GM12891 (cell line): ENCODE measurements at regions not wholly inside any gene's neighbourhood (a gene's known extent, or its start where the extent isn't known, plus 50 kb on each side); places are given as distances from the start of the nearest gene placed in this dataset.

Experiments used
- DNase-seq: peaks from one replicate; pipeline ENCODE4 v3.0.0; 2011; ENCODE audit warnings: low spot score; ENCODE audit not compliant: insufficient read length
- FAIRE-seq: peaks from 2 replicates; lab custom pipeline; 2011; peaks lifted over from hg19 to GRCh38; lab: Jason Lieb, UNC
- PAX5 ChIP-seq: IDR thresholded peaks from 2 replicates; pipeline ENCODE4 v1.6.1; 2011; ENCODE audit warnings: low read length, moderate library complexity, mild to moderate bottlenecking; ENCODE audit not compliant: insufficient read depth, severe bottlenecking
- POLR2A ChIP-seq: IDR thresholded peaks from 2 replicates; pipeline ENCODE4 v1.6.1; 2011; ENCODE audit warnings: low read depth, low read length, control low read depth
- POLR2AphosphoS5 ChIP-seq: IDR thresholded peaks from 2 replicates; pipeline ENCODE4 v1.6.1; 2011; ENCODE audit warnings: low read depth, low read length, control low read depth
- POU2F2 ChIP-seq: IDR thresholded peaks from 2 replicates; pipeline ENCODE4 v1.6.1; 2011; ENCODE audit warnings: low read depth, mild to moderate bottlenecking, control low read depth, low read length, moderate library complexity
- SPI1 ChIP-seq: IDR thresholded peaks from 2 replicates; pipeline ENCODE4 v1.6.1; 2011; ENCODE audit warnings: low read depth, low read length, control low read depth
- TAF1 ChIP-seq: IDR thresholded peaks from 2 replicates; pipeline ENCODE4 v1.6.1; 2011; ENCODE audit warnings: low read depth, low read length, control low read depth

DNA sequence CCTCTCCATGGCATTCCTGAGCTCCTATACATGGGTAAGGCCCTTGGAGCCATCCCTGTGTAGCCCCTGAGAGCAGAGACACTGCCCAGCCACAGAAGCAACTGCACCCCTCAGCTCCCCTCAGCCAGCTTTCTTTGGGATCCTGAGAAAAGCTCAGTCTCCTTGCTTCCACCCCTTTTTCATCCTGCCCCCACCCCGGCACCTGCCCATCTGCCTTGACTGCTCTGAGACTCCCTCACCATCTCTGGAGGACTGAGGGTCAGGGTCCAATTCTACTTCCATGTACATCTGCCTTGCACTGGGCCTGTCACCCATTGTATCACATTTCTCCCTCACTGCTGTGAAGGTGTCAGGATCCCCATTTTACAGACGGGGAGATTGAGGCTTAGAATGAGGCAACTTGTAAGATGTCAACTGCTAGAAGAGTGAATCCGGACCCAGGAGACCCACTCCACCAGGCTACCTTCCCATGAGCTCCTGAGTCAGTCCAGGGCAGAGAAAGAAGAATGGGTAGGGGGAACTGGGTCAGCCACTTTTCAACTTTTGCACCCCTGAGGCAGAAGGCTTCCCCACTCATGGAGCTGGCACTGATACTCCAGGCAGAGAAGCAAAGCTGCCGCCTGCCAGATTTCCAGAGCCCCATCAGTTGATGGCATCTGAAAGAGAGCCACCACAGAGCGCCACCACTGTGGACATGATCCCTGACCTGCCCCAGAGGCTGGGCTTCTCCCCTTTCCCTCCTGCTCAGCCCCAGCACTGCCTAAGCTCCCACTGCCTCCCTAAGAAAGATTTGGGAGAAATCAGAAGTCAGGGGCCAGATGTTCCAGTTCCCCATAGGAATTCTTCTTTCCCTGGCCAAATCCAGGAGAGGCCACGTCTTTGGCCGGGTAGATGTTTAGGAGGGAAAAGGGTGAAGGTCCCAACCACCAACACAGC is 135.4 kb downstream of the TMEM132E start:
- TF ChIP-seq POLR2A = no peak
- TF ChIP-seq TAF1 = no peak
- TF ChIP-seq PAX5 = no peak
- TF ChIP-seq POU2F2 = no peak
- no peak for TF ChIP-seq POLR2AphosphoS5
- no peak for TF ChIP-seq SPI1
- no peak for FAIRE-seq
- no peak for DNase-seq

DNA sequence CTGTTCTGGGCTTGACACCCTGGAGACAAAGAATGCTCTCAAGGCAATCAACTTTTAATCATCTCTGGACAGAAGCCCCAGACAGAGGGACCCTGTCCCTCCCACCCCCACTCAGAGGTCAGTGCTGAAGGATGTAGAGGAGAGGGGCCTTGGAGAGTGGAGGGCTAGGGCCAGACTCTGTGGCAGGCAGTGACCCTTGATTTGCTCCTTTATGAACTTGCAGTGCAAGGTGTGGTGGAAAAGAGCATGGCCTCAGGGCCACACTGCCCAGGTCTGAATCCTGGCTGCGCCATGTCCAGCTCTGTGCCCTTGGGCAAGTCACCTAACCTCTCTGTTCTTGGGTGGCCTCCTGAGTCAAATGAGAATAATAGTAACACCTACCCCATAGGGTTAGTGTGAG is 134.3 kb downstream of the TMEM132E start:
- FAIRE-seq (no peak), DNase-seq (no peak)
- no peak for TF ChIP-seq POLR2AphosphoS5
- TF ChIP-seq POU2F2 = no peak
- no peak for TF ChIP-seq PAX5
- no peak for TF ChIP-seq TAF1
- TF ChIP-seq POLR2A = no peak
- no peak for TF ChIP-seq SPI1

DNA sequence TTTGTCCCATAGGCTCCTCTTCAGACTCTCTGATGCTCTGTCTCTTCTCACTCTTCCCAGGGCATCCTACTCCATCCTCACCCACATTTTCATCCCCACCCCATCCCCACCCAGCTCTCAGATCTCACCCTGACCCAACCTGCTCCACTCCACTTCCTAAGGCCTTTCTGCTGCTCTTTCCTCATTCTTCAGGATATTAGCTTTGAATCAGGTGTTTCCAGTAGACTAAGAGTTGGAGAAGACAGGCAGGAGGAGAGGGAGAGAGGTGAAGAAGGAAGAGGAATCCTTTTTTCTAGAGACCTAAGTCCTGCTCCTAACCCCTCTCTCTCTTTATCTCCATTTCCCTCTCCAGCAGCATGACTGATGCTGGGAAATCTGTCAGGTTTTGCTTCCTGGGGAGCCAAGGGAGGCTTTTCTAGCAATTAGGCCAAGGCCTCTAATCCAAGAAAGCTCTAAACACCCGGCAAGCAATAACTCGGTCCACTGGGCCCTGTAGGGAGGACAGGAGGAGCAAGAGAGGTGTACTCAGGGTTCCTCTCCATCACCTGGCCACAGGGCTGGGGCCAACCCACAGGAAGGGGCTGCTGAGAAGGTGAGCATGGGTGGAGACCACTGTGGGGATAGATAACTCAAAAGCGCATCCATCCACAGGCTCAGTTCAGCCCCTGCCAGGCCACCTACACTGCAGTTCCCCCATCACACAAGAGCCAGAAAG is 133.3 kb downstream of the TMEM132E start:
- TF ChIP-seq SPI1 = no peak
- TF ChIP-seq TAF1 = no peak
- TF ChIP-seq POLR2A = no peak
- no peak for TF ChIP-seq POU2F2
- TF ChIP-seq PAX5 = no peak
- TF ChIP-seq POLR2AphosphoS5 = no peak
- no peak for FAIRE-seq
- DNase-seq = no peak

DNA sequence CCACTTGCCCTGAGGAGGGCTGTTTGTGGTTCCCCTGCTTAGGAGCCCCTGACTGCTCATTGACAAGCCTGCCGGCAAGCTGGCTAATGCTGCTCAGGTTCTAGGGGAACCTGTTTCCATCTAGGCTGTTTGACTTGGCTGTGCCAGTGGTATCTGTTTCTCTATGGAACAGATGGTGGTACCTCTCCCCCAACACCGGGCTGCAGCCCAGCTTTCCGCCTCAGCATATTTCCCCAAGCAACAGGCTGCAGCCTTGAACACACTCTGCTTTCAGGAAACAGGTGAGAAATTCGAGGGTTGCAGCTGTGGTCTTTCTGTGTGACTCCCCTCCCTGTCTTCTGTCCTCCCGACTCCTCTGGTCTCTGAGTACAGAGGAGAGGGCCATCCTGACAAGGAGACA is 132.3 kb downstream of the TMEM132E start:
- TF ChIP-seq POLR2AphosphoS5 = no peak
- TF ChIP-seq POU2F2 = no peak
- TF ChIP-seq POLR2A = no peak
- TF ChIP-seq PAX5 = no peak
- TF ChIP-seq TAF1 = no peak
- no peak for TF ChIP-seq SPI1
- FAIRE-seq = no peak
- DNase-seq = no peak

DNA sequence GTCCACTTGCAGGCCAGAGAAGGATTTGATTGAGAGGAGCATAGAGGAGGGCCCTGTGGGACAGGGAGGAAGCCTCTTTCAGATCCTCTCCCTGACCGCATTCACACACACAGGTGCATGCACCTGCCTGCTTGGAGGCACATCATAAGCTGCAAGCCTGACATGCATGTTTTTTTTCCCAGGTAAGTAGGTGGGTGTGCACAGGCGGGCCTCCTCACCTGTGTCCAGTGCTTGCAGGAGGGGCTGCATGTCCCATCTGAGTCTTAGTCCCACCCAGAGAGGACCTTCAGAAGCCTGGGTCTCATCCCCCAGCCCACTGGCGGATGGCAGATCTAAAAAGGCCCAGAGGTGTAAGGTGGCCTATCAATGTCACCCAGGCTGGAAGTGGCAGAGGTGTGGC is 130.8 kb downstream of the TMEM132E start:
- no peak for TF ChIP-seq POLR2A
- no peak for TF ChIP-seq POU2F2
- no peak for TF ChIP-seq POLR2AphosphoS5
- no peak for TF ChIP-seq PAX5
- no peak for TF ChIP-seq TAF1
- no peak for TF ChIP-seq SPI1
- FAIRE-seq = no peak
- DNase-seq = no peak

DNA sequence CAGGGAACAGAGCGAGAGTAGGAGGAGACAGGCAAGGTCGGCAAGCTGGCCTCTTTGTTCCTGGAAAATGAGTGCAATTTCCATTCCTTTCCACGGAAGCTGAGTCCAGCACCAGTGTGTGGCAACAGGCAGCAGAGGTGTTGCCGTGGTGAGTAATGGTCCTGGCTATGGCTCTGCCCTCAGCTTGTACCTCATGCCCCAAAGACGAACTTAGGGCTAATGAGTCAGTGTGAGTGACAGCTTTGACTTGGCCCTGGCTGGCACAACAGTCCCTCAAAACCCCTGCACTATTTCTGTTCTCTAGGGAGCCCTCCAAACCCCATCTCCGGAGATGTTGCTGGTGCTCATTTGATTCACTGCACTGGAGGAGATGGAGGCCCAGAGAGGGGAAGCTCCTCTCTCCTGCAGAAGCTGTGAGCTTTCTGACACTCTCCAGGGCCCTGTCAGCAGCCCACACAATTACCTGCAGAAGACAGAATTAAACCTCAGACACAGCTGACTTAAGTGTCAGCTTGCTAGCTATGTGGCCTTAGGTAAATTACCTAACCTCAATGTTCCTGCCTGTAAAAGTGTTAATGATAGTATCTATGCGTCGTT is 129.9 kb downstream of the TMEM132E start:
- FAIRE-seq = no peak
- TF ChIP-seq PAX5 (no peak), POU2F2 (no peak), POLR2A (no peak), TAF1 (no peak), POLR2AphosphoS5 (no peak), SPI1 (no peak)

DNA sequence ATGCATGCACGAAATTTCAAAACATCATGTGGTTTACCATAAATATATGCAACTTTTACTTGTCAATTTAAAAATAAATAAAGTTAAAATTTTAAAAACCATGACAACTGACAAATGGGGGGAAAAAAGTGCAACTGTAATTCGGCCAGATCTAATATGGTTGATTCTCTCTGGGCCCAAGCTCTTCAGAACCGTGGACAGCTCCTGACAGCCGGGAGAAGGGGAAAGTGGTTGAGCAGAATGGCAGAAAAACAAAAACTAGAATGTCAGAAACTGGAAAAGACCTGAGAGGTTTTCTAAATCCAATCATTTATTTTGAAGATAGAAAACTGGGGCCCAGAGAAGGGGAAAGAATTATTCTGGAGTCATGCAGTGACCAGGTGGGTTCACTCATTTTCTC is 126.6 kb downstream of the TMEM132E start:
- TF ChIP-seq PAX5 (no peak), SPI1 (no peak), TAF1 (no peak), POLR2AphosphoS5 (no peak), POLR2A (no peak), POU2F2 (no peak)
- FAIRE-seq (no peak), DNase-seq (no peak)

More for the DNA sequence above, 129.9 kb downstream of the TMEM132E start:
- no peak for DNase-seq

DNA sequence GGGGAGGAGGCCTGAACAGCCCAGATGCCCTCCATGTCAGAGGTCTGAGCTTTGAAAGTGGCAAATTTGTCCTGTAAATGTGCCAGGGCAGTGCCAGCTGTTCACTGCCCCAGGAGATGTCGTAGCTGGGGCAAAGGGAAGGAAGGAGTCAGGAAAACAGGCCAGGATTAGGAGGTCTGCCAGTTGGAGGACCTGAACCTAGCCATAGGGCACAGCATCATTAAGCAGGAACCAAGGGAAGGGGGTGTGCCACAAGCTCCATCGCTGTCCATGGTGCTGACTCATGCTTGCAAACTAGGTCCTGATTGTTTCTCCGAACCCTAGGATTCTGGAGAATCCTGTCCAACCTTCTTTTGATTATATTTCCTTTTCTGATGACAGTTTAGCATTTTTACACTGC is 124.2 kb downstream of the TMEM132E start:
- FAIRE-seq = no peak
- no peak for TF ChIP-seq PAX5
- no peak for TF ChIP-seq SPI1
- TF ChIP-seq TAF1 = no peak
- no peak for TF ChIP-seq POU2F2
- DNase-seq = no peak

DNA sequence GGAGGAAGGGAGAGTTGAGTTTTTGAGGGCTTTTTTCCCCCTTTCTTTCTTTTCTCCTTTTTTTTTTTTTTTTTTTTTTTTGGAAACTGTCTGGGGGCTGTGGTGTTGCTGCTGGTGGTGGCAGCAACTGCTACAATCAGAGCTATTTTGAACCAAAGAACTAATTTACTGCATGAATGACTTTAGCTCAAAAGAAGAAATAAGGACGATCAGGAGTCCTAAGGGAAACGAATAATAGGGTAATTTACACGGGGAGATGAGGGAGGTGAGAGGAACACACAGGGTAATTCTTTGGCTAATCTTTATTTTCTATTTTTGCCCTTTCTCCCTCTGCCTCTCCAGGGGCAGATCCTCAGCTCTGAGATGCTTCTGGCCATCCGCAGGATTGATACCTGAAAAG is 119.8 kb downstream of the TMEM132E start:
- FAIRE-seq (no peak), DNase-seq (no peak)
- no peak for TF ChIP-seq TAF1
- no peak for TF ChIP-seq SPI1
- TF ChIP-seq POLR2A = no peak
- no peak for TF ChIP-seq PAX5
- TF ChIP-seq POU2F2 = no peak
- TF ChIP-seq POLR2AphosphoS5 = no peak
